ENCODE measurements at regions not wholly inside any gene's neighbourhood (a gene's known extent, or its start where the extent isn't known, plus 50 kb on each side); places are given as distances from the start of the nearest gene placed in this dataset.

- Histone ChIP-seq H3K23me2 (ENCODE audit: insufficient read length, low read depth, low read length, poor library complexity, severe bottlenecking) (no peaks in the 10 kb centered on the region), H4K20me1 (ENCODE audit: control insufficient read depth, insufficient read depth, insufficient read length) (no peaks in the 10 kb centered on the region), H3T11ph (ENCODE audit: low read length) (no peak overlapping the region), H2BK12ac (ENCODE audit: insufficient read length, low read depth, low read length) (no peak overlapping the region), H3K4me1 (ENCODE audit: insufficient read depth, low read length) (no peaks in the 10 kb centered on the region; the same call in none of the 2 replicates), H3K4ac (ENCODE audit: low read depth, low read length) (no peak overlapping the region), H4K8ac (replicated peaks; ENCODE audit: insufficient read length, low read depth, low read length) (no peak overlapping the region), H2BK15ac (ENCODE audit: low read depth, low read length) (no peak overlapping the region), H3K27me3 (ENCODE audit: insufficient read depth, low read length) (no peaks in the 10 kb centered on the region), H3K23ac (ENCODE audit: insufficient read length, low read depth, low read length) (no peak overlapping the region), H2BK120ac (ENCODE audit: low read depth, low read length, poor library complexity, severe bottlenecking) (no peak overlapping the region), H2AFZ (ENCODE audit: low read length) (no peak overlapping the region), H2BK20ac (ENCODE audit: low read depth, low read length, poor library complexity, severe bottlenecking) (no peak overlapping the region), H3K14ac (ENCODE audit: insufficient read depth, low read length) (no peak overlapping the region), H3K27ac (ENCODE audit: insufficient read length, low read depth, low read length) (no peak overlapping the region), H2BK5ac (ENCODE audit: insufficient read length, low read length) (no peak overlapping the region), H3K79me1 (ENCODE audit: insufficient read depth, low read depth, low read length, poor library complexity, severe bottlenecking) (no peaks in the 10 kb centered on the region), H3K56ac (ENCODE audit: insufficient read length, low read depth, low read length) (no peak overlapping the region), H4K91ac (ENCODE audit: insufficient read length, low read depth, low read length) (no peak overlapping the region), H3K79me2 (ENCODE audit: insufficient read depth, low read length) (no peaks in the 10 kb centered on the region), H4K5ac (ENCODE audit: insufficient read length, low read depth, low read length) (no peak overlapping the region), H2AK5ac (ENCODE audit: insufficient read length, low read length) (no peak overlapping the region), H3K9me3 (ENCODE audit: control insufficient read depth, low read depth, low read length) (no peaks in the 10 kb centered on the region), H3K4me2 (ENCODE audit: insufficient read depth, insufficient read length, low read length) (no peak overlapping the region), H3K18ac (ENCODE audit: insufficient read length, low read depth, low read length) (no peak overlapping the region), H3K9ac (ENCODE audit: extremely low read depth, insufficient read length, low read length) (no peak overlapping the region)
- Mint-ChIP-seq H3K4me3 (no peak overlapping the region), H3K4me1 (peaks cover 0 to 5% of the 10 kb centered on the region in 2 experiments; a peak in 2 of 4 replicates), H3K36me3 (ENCODE audit: insufficient read depth in 1 of 3, low read depth in 3 of 3) (no peaks in the 10 kb centered on the region), H3K27ac (no peak overlapping the region), H3K9me3 (peaks cover 3 to 4% of the 10 kb centered on the region in 2 experiments; a peak in 3 of 5 replicates), H3K27me3 (ENCODE audit: low read depth) (peaks cover 6% of the 10 kb centered on the region)
- no peak for DNase-seq
- no peak for TF ChIP-seq CTCF (conservative IDR thresholded peaks at IDR 0.05)
- WGBS (ENCODE audit: extremely low coverage, insufficient read length, low lambda C conversion rate): no CpG with 5 or more reads among the region's 3 CpGs
These were observed 662.9 kb downstream of the INHBA start for GRCh38 chr7:41039981-41040380.

Data from H9 (cell line).